GM21576 (cell line): ENCODE measurements at regions not wholly inside any gene's neighbourhood (a gene's known extent, or its start where the extent isn't known, plus 50 kb on each side); places are given as distances from the start of the nearest gene placed in this dataset.

Experiments
- ATAC-seq: cut with Tn5 transposase; IDR thresholded peaks from one replicate; pipeline ENCODE4 v1.9.1; 2021; ENCODE audit warnings: mild to moderate bottlenecking, moderate library complexity; ENCODE audit not compliant: unreplicated experiment

DNA sequence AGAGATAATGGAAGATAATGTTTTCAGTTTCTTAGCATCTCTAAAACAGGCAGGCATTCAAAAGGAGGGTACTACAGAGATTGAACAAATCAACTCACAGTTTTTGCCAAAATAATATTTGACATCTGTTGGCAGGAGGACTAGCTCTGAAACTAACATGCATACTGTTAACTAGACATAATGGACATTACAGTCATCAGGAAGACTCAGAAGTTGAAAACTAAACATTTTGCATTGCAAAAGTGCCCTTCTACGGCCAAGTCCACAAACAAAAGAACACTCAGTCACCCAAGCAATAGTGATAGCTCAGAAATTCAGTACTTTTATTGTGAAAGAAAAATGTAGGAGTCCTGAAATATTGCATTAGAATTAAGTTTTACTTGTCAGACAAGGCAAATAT lies 399.0 kb downstream of the HGF start:
- no peak for ATAC-seq

DNA sequence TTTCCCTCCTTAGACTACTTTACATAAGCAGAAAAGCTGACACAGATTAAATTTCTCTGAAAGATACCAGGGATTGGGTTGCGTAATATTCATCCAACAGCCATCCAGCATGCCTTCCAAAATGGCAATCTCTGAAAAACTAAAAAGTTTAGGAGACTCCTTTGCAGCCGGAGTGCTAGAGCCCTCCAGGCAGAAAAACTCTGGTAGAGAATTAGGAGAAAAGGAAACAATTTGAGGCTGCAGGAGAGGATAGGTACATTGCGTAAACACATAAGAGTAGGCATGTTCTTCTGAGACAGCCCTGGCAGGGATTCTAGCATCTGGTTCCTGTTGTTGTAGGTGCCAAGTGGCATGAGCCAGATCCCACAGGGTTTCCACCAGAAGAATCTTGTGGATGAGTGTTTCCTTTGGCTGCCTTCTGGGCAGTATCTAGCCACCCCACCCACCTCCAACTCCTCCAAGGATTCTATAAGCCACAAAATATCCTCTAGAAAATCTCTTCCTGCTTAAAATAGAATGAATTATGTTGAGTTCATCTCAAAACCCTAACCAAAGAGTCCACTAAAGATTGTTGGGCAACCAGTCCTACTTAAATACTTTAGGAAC lies 402.4 kb downstream of the HGF start:
- no peak for ATAC-seq

DNA sequence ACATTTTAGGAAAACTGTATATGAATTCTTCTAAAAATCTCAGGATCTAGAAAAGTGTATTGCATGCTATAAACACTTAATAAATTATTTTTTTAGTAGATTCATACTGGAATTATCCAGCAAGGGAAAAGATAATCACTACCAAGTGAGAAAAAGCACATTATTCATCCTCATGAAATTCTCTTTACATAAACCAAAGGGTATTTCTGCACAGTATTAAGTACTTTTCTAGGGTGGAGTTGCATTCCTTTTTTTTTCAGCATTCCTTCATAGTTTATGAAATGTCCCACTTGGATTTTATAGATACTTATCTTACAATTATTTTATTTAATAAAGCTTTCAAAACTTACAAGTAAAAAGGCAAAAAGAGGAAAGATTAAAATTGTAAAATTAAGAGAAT lies 403.3 kb downstream of the HGF start:
- no peak for ATAC-seq

DNA sequence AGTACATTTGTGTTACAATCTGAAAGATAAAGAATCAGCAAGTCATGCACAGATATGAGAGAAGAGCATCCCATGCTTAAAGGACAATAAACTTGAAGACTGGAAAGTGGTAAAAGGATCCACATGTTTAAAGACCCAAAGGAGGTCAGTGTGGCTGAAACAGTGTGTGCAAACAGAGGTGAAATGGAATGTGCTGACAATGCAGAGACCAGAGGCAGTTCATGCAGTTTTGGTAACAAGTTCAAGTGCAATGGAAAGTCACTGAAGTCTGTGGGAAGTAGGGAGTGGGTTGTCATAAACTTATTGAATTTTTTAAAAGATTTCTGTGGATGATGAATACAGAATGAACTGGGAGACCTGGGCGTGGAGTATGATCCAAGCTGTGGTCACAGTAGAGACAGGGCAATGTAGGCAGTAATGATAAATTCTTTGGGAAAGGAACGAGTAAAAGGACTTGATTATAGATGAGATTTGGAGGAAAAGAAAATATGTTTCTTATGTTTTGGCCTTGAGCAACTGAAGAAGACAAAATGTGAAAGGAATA lies 408.0 kb downstream of the HGF start:
- no peak for ATAC-seq

DNA sequence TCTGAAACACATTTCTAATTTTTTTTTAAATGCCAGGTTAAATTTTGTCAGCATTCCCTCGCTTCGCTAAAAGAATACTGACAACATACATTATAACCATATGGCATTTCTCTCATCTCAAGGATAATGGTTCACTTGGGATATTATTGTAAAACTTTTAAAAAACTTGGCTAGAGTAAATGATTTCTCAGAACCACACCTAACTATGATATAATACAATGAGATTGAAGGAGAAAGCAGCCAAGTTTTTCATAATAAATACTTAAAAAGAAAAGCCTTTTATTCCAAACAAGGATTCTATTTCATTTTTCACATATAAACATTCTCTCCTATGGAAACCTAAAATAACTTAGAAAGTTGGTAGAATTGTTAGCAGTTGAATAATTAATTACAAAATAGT lies 413.9 kb downstream of the HGF start:
- no peak for ATAC-seq

DNA sequence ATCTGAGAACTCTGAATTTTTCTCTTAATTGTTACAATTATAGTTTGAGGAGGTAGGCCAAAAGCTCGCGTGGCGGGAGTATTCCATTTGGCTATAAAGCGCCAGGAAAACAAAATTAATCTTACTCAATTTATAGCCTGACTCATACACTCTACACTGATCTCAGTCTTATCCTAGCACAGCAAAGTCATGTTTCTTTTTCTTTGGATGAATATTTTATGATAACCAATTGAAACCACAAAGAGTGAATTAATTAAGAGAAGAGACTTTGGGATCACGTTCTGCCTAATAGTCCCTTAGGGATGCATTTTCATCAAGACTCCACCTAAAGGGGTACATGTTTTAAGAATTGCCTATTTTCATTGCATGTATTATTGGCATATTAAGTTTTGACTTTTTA lies 420.8 kb downstream of the HGF start:
- ATAC-seq, result no peak

DNA sequence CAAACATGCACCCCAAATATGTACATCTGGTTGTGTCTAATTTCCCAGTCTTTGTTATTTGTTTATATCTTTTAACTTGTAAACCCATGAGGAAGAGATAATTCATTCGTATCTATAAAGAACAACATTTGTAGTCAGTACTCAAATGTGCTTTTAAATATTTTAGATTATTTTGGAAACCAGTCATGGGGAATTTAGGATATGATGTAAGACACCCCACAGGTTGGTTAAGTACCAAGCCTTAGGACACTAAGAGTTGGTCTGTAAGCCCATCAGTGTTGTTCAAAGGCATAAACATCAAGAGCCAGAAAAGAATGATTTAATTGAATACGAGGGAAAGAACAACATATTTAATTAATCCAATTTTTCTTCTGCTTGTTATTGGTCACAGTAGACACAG lies 421.1 kb upstream of the SEMA3C start:
- ATAC-seq, result no peak

DNA sequence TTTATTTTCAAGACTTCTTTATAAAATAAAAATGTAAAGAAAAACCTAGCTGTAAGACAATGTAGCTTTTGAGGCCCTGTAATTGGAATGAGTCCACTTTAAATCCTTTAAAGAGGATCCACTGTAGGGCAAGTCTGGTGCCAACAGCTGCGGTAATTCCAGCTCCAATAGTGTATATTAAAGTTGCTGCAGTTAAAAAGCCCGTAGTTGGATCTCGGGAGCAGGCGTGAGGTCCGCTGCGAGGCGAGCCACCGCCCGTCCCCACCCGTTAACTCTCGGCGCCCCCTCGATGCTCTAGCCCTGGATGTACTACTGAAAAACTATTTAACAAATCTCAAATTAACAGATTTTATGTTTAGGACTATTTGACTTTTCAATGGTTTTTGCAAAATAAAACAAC lies 414.7 kb upstream of the SEMA3C start:
- ATAC-seq, result no peak

DNA sequence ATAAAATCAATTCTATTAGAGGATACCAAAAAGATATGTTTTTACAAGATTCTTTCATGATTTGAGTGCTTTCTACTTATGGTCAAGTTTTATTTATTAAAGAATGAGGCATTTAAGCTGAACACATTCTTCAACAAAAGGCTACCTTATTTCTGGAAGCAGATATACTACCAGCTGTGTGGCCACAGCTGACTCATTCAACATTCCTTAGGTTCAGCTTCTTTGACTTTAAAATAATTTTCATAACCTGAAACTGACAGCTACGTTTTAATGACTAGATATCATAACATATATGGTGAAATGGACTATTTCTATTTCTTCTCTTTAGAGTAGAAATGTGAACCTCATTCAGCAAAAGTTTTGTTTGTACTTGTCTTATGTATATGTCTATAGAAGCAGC lies 414.2 kb upstream of the SEMA3C start:
- ATAC-seq, result no peak

DNA sequence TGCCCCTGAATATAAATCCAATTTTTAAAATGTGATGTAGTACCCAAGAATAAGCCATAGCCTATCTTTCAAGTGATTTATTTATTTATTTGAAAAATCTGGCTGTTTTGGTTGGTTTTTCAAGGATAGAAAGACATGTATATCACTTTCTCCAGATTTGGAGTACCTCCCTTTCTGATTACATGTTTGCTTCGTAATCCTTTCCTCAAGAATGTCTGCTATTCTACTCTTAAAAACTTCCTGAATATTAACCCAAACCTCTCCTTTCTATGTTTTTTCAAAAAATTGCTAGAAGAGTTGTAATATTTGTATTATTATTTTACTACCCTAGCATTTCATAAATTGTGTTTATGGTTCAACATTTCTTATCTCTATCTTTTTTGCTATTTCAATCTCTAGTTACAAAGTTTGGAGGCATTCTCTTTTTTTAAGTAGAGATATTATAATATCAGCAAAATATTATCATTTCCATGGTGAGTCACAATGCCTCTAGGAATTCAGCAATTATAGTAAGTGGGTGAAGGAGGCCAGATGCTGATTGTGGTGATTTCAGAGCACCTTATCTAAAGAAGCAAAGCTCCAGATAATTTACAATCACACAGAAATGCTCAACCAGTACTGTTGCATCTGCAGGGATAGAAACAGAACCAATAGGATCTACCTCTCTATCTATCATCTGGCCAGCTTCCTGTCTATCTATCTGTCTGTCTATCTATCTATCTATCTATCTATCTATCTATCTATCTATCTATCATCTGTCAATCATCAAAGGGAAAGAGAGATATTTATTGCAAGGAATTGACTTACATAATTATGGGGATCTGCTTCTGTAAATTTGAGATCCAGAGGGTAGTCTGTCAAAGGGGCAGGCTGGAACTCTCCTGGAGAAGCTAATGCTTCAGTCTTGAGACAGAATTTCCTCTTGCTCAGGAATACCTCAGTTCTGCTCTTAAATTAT lies 412.5 kb upstream of the SEMA3C start:
- no peak for ATAC-seq

DNA sequence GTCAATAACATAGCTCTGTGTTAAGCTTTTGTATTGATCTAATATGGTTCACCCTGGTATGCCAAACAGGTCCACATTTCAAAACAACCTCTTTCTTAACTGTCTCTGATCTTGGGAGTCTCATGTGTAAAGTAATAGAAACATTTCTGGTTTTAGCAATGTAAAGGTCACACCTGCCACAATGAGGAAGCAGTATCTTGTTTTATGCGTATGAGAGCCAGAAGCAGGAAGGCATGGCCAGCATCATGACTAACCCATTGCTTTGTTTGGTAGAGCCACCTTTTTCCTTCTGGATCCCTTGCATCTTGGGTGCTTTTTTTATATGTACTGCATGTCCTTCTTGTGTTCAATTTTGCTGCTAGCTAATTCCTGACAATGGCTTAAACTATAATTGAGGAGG lies 411.3 kb upstream of the SEMA3C start:
- no peak for ATAC-seq

DNA sequence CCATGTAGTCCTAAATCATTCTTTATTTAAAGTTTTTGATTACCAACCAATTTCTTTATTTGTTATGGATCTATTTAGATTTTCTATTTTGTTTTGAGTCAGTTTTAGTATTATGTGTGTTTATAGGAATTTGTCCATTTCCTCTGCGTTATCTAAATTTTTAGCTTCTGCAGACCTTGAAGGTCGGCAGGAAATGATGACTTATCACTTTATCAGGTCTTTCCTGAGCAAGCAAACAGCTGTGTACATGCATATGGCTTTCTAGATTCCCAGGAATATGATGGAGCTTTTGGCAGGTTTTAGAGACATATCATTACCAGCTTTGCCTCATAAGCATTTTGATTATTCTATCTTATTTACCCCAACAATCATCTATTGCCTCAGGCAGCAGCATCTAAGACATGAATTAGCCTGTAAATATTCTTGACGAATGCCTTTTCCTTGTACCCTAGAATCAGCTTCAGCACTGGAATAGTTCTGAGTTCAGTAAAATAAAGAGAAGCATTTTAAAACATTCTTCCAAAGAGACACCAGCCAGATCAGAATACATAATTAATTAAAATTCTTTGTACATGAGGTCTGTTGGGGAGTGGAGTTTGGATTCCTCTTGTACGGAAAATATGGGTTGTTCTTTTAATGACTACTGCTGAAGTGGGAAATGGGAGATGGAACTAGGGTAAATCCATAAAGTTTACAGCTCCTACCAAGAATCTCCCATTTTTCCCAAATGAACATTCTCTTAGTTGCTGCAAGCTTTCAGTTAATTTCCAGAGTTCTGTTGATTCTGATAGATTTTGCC lies 408.8 kb upstream of the SEMA3C start:
- ATAC-seq, result no peak

DNA sequence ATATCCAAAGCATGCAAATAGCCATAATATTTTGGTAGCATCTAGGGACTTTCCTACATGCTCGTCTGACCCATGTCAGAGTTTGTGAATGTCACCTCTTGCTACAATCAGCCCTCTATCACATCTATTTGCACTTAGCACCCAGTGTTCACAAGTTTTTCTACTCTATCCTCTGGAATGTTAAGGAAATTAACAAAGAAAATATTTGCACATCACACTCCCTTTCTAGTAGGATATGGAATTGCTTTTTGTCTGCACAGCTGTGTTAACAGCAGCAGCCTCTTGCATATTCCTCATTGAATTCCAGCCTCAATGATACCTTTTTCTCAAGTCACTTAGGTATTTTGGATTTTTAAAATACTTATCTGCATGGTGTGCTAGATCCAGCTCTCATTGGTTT lies 403.1 kb upstream of the SEMA3C start:
- no peak for ATAC-seq

DNA sequence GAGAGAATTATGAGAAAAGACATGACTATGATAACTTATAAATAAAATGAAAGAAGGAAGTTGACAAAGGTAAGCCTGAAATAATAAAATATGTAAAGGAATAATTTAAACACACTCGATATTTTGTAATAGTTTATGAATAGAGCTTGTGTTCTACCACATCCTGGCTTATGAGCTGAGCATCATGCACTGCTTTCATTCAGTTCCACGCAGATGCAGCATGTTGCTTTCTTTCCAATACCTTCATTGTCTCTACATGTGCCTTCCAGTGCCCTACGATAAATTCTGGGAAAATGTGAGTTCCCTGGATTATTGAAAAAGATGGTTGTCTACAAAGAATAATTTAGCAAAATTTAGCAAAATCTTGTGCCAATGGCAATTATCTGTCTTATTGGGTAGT lies 398.9 kb upstream of the SEMA3C start:
- ATAC-seq, result no peak

DNA sequence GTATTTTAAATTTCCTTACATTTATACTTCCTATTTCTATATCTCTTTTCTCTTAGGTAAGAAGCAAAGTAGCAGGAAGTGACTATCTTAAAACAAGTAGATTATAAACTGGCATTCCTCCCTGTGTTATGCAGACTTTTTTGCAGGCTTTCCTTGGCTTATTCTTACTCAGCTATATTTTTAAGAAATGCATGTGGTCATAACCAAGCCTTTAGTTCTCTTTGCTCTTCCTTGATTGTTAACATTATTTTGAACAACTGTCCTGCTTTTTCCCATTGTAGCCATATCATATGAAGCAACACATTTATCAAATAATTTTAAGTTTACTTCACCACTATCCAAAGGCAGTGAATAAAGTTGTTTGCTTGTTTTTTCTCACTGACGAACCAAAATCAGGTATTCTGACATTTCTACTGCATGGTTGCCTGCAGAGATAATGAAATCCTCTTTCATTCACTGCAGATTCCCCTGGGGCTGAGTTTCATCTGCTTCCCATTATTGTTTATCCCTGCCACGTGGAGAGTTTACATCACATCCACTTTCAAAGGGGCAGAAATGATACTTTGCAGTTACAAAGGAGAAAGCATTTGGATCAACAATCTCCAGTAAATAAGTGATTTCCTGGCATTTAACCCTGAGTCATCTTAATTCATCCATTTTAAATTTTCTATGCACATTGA lies 389.9 kb upstream of the SEMA3C start:
- no peak for ATAC-seq

DNA sequence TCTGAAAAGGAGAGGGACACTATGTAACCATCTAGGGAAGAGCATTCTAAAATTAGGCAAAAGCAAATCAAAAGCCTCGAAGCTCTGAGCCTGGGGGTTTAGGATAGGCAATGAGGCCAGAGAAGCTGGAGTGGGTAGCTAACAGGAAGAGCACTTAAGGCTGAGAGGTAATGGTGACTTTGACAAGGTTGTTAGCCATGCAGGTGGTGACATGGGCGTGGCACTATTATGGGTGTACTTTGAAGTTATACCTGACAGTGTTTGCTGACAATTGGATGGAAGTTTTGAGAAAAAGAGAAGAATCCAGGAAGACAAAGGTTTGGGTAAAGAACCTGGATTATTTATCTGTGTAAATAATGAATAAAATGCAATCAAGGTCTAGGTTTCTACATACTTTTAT lies 383.0 kb upstream of the SEMA3C start:
- no peak for ATAC-seq

DNA sequence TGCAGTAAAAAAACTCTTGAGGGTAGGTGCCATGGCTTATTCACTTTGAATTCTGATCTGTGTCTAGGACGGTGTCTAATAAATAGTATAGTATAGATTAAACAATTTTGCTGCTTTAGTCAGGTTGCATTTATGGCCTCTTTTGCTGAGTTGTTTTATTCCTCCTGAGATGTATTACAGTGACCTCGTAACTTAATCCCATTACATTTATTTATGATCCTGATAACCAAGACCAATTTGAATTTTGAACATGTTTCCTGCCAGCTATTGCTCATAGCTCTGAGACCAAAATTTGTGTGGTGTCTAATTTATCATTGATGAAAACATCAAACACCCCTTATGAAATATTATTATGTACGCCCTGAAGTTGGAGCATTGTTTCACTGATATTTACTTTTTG lies 381.9 kb upstream of the SEMA3C start:
- no peak for ATAC-seq

DNA sequence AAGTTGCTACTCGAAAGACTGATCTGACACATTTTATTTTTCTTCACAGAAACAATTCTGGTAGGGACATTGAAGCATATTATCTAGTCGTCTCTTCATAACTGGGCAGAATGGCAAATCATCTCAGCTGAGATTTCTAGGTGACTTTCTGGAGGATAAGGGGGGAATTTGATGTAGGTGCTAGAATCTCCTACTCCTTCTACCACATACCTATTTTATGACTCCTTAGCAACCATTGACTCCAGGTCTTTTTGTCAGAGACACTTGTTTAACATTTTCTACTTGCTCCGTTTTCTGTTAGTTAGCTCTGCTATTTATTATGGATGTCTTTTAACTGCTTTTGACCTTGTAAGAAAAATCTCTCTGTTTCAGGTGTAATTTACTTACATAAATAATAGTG lies 380.9 kb upstream of the SEMA3C start:
- ATAC-seq, result no peak

DNA sequence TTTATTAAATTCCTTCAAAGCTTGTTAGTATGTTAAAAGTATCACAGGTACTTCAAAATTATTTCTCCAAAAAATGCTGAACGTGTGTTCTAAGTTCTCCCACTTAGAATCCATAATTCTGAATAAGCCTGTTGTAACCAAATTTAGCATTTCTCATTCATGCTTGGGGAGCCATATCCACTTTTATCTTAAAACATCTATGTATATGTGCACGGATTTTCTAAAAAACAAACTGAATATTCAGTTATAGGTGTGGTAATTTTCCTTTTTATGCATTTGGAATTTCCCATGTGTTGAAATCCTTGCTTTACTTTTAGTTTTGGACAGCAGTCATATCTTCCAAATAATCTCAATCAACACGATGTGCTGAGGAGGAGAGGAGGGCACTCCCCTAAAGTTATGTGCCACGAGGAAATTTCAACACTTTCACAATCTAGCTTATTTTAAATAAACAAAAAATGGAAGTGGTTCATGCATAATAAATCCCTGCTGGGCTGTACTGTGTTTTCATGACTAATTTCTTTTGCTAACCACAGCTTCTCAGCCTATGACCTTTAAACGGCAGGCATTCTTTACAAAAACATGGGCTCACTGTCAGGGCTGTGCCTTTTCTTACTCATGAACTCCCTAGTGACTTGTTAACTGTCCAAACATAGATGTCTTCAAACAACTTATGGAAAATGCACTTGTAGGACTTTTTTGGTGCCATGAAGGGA lies 380.3 kb upstream of the SEMA3C start:
- no peak for ATAC-seq

DNA sequence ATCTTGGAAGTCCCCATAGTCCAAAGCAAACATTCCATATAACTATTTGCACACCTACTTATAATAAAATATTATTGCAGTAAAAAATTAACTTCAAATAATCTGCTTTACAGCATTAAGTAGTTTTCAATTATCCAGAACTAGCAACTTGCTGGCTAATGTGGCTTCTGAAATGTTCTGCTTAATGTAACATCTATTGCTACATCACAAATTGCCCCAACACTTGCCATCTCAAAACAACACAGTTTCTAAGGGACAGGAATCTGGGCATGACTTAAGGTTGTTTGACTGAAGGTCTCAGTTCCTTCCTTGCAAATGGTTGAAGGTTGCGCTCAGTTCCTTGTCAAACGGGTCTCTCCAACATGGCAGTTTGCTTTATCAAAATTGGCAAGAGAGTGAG lies 378.5 kb upstream of the SEMA3C start:
- ATAC-seq, result no peak
